Vagina (tissue), 2 donors: ENCODE measurements at regions not wholly inside any gene's neighbourhood (a gene's known extent, or its start where the extent isn't known, plus 50 kb on each side); places are given as distances from the start of the nearest gene placed in this dataset.

Experiments used
- DNase-seq, 2 donors: peaks; one replicate each; pipeline ENCODE4 v3.0.0-alpha.2; 2017; ENCODE audit errors: extremely low spot score in 2 of 2
- H3K27ac ChIP-seq: fragments of 200-600 bp; sonication (generic); one replicate; pipeline ENCODE4 v1.5.1; 2019
- H3K27me3 ChIP-seq: fragments of 200-600 bp; sonication (generic); one replicate; pipeline ENCODE4 v1.5.1; 2019
- H3K36me3 ChIP-seq, 2 donors: fragments of 200-600 bp; sonication (generic); one replicate each; pipeline ENCODE4 v1.5.1; 2017 to 2019
- H3K4me1 ChIP-seq: fragments of 200-600 bp; sonication (generic); one replicate; pipeline ENCODE4 v1.5.1; 2019
- H3K4me3 ChIP-seq, 2 donors: fragments of 200-600 bp; sonication (generic); 1 replicate in 1 of 2; 2 replicates in 1 of 2; pipeline ENCODE4 v1.5.1; 2016 to 2019
- H3K9me3 ChIP-seq: fragments of 200-600 bp; sonication (generic); one replicate; pipeline ENCODE4 v1.5.1; 2019
- POLR2A ChIP-seq, 2 donors: fragments of 450-650 bp; IDR thresholded peaks; one replicate each; pipeline ENCODE4 v1.6.1; 2017; ENCODE audit warnings: antibody characterized with exemption in 2 of 2, mild to moderate bottlenecking in 2 of 2, moderate library complexity in 2 of 2
- POLR2AphosphoS5 ChIP-seq, 2 donors: sonication (generic); formaldehyde crosslinking; IDR thresholded peaks; one replicate each; pipeline ENCODE4 v1.9.0; 2017; ENCODE audit warnings: antibody characterized with exemption in 2 of 2, mild to moderate bottlenecking in 2 of 2, low read depth in 1 of 2; ENCODE audit not compliant: insufficient read depth in 1 of 2
- intact Hi-C: fragments of 100-400 bp; cut with DNase I; formaldehyde crosslinking; loops from one replicate; pipeline ENCODE4 v1.15.1; 2023
- TF ChIP-seq, protein P1 (sequence below), 3 experiments: fragments of 450-650 bp in 2 of 3; fragments of 200-600 bp in 1 of 3; sonication (generic) in 1 of 3; IDR thresholded peaks; one replicate each; pipeline ENCODE4 v1.5.1; 2017 to 2019; ENCODE audit warnings: antibody characterized with exemption in 3 of 3, mild to moderate bottlenecking in 2 of 3, moderate library complexity in 2 of 3

DNA sequence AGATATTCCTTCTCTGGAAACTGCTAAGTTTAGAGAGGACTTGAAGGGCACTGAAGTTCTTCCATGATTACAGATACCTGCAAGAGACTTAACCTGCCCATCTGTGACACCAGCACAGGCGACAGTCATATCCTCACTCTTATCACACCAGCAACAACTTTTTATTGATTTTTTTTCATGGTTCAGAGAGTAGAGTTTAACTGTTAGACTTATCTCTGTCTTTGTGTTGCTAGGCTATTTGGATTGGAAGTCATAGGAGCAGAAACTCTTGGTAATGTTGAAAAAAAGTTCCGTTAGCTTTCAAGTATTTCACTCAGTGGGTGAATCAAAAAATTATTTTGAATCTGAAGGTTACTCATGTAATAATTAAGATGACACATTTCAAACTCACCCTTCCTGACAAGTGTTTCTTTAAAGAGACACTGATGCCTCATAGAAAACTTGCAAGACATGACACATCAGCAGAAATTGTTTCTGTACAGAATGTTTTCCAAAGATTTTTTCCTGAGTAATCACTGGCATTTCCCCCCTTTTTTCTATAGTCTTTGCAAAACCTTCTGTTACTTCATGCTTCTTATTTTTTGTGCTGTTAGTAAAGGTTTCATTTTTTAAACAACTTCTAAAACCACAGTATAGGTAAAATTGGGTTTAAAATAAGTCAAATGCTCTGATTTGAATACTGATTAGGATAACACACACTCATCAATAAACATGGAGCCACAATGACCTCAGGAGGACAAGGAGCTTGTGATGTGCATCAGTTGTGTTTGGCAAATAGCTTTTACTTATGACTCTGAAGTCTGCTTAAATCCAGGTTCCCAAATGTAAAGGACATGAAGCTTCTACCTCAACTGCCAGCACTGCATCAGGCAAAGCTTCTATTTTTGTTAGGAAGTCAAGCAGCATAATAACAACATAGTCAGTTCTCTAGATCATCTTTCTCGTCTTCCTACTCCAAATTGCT lies 252.9 kb upstream of the MAN1A1 start:
- Histone ChIP-seq H3K9me3 (no peaks in the 10 kb centered on the region), H3K27ac (no peak overlapping the region), H3K36me3 (no peaks in the 10 kb centered on the region), H3K4me1 (no peaks in the 10 kb centered on the region), H3K27me3 (no peaks in the 10 kb centered on the region), H3K4me3 (no peak overlapping the region)
- no peak for TF ChIP-seq POLR2AphosphoS5 (IDR thresholded peaks at IDR 0.05; ENCODE audit: insufficient read depth in 1 of 2, low read depth in 1 of 2)
- TF ChIP-seq, protein P1, sequence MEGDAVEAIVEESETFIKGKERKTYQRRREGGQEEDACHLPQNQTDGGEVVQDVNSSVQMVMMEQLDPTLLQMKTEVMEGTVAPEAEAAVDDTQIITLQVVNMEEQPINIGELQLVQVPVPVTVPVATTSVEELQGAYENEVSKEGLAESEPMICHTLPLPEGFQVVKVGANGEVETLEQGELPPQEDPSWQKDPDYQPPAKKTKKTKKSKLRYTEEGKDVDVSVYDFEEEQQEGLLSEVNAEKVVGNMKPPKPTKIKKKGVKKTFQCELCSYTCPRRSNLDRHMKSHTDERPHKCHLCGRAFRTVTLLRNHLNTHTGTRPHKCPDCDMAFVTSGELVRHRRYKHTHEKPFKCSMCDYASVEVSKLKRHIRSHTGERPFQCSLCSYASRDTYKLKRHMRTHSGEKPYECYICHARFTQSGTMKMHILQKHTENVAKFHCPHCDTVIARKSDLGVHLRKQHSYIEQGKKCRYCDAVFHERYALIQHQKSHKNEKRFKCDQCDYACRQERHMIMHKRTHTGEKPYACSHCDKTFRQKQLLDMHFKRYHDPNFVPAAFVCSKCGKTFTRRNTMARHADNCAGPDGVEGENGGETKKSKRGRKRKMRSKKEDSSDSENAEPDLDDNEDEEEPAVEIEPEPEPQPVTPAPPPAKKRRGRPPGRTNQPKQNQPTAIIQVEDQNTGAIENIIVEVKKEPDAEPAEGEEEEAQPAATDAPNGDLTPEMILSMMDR (IDR thresholded peaks at IDR 0.05) = no peak
- intact Hi-C loops = no loop called here
- DNase-seq = no peak

DNA sequence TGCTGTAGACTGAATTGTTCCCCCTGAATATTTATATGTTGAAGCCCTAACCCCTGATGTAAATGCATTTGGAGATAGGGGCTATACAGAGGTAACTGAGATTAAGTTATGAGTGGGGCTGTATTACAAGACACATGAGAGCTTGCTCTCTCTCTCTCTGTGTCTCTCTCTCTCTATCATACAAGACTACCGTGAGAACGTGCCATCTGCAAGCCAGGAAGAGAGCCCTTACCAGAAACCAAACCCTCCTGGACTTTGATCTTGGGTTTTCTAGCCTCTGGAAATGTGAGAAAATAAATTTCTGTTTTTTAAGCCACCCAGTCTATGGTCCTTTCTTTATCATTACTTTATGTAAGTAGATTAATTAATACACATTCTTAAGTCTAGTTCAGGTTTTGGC lies 249.3 kb upstream of the MAN1A1 start:
- H3K4me1 ChIP-seq = no peaks in the 10 kb centered on the region
- no peak overlapping the region for H3K27ac ChIP-seq
- intact Hi-C loops = no loop called here

DNA sequence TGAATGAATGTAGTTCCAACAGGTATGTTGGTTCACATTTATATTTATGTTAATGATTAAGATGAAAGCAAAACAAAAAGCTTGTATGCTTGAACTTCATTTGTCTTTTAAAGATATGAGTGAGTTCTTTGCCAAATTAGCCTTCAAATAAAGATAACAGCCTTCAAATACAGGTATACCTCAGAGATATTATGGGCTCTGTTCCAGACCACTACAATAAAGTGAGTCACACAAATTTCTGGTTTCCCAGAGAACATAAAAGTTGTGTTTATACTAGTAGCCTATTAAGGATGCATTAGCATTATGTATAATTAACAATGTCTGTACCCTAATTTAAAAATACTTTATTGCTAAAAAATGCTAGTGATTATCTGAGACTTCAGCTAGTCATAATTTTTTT lies 245.3 kb upstream of the MAN1A1 start:
- H3K27ac ChIP-seq = no peak overlapping the region
- no peaks in the 10 kb centered on the region for H3K4me1 ChIP-seq
- no peaks in the 10 kb centered on the region for H3K27me3 ChIP-seq
- H3K4me3 ChIP-seq = no peak overlapping the region
- H3K36me3 ChIP-seq = no peaks in the 10 kb centered on the region
- no peak for DNase-seq
- TF ChIP-seq POLR2A (IDR thresholded peaks at IDR 0.05) (no peak), POLR2AphosphoS5 (IDR thresholded peaks at IDR 0.05; ENCODE audit: insufficient read depth in 1 of 2, low read depth in 1 of 2) (no peak)
- TF ChIP-seq, protein P1 (IDR thresholded peaks at IDR 0.05) = no peak
- H3K9me3 ChIP-seq = no peaks in the 10 kb centered on the region
- intact Hi-C loops = no loop called here

More for the DNA sequence above, 249.3 kb upstream of the MAN1A1 start:
- no peaks in the 10 kb centered on the region for H3K27me3 ChIP-seq
- no peaks in the 10 kb centered on the region for H3K36me3 ChIP-seq
- no peaks in the 10 kb centered on the region for H3K9me3 ChIP-seq
- TF ChIP-seq POLR2AphosphoS5 (IDR thresholded peaks at IDR 0.05; ENCODE audit: insufficient read depth in 1 of 2, low read depth in 1 of 2) = no peak
- TF ChIP-seq, protein P1 (IDR thresholded peaks at IDR 0.05) = no peak
- no peak for TF ChIP-seq POLR2A (IDR thresholded peaks at IDR 0.05)
- no peak overlapping the region for H3K4me3 ChIP-seq
- no peak for DNase-seq

DNA sequence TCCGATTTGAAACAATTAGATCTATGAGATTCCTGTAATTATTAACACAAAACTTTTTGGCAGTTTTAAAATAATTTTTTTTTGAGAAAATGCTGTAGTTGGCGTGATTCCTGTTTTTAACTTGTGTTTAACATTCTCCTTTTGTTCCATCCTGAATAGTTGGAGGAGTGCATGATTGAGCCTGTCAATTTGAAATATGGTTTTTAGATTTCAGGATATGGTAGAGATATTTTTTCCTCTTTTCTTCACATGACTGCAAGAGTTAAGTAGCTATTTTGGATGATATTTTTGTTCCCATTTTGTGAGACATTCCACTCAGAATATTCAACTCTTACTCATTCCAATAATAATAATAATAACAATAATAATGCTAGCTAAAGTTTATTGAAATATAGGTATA lies 241.7 kb upstream of the MAN1A1 start:
- no peak overlapping the region for H3K27ac ChIP-seq
- no peaks in the 10 kb centered on the region for H3K9me3 ChIP-seq
- H3K27me3 ChIP-seq = no peaks in the 10 kb centered on the region
- no peaks in the 10 kb centered on the region for H3K4me1 ChIP-seq
- TF ChIP-seq POLR2AphosphoS5 (IDR thresholded peaks at IDR 0.05; ENCODE audit: insufficient read depth in 1 of 2, low read depth in 1 of 2) (no peak), POLR2A (IDR thresholded peaks at IDR 0.05) (no peak)
- TF ChIP-seq, protein P1 (IDR thresholded peaks at IDR 0.05) = no peak
- intact Hi-C loops = no loop called here
- H3K4me3 ChIP-seq = no peak overlapping the region
- H3K36me3 ChIP-seq = no peaks in the 10 kb centered on the region
- DNase-seq = no peak

DNA sequence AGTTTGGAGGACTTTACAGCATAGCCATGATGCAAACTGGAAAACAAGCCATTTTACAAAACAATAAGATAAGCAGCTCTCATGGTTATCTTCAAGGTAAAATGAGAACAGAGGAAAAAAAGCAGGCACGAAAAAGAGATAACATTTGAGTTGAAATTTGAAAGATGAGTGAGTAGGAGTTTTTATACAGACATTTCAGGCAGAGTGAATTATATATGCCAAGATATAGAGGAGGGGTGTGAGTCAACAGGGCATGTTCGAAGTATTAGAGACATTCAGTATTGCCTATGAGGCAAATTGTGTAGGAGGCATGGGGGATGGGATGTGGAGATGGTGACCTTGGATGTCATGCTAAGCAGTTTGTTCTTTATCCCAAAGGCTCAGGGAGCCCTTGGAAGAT lies 240.5 kb upstream of the MAN1A1 start:
- Histone ChIP-seq H3K4me3 (no peak overlapping the region), H3K4me1 (no peaks in the 10 kb centered on the region), H3K27me3 (no peaks in the 10 kb centered on the region), H3K9me3 (no peaks in the 10 kb centered on the region), H3K36me3 (no peaks in the 10 kb centered on the region), H3K27ac (no peak overlapping the region)
- TF ChIP-seq POLR2AphosphoS5 (IDR thresholded peaks at IDR 0.05; ENCODE audit: insufficient read depth in 1 of 2, low read depth in 1 of 2) (no peak), POLR2A (IDR thresholded peaks at IDR 0.05) (no peak)
- TF ChIP-seq, protein P1 (IDR thresholded peaks at IDR 0.05) = no peak
- intact Hi-C loops = no loop called here
- DNase-seq = no peak
